ENCODE measurements at regions not wholly inside any gene's neighbourhood (a gene's known extent, or its start where the extent isn't known, plus 50 kb on each side); places are given as distances from the start of the nearest gene placed in this dataset.

- TF ChIP-seq CTCF (IDR thresholded peaks at IDR 0.05; ENCODE audit: insufficient read depth, low read length), result no peak
- TF ChIP-seq POLR2AphosphoS5 (IDR thresholded peaks at IDR 0.05; ENCODE audit: low read depth), result no peak
- no peak for TF ChIP-seq REST (IDR thresholded peaks at IDR 0.05; ENCODE audit: insufficient replicate concordance, low read depth)
- no peak for TF ChIP-seq SPI1 (IDR thresholded peaks at IDR 0.05; ENCODE audit: borderline replicate concordance, low read depth)
- TF ChIP-seq GABPA (IDR thresholded peaks at IDR 0.05; ENCODE audit: low read depth), result no peak
Observed at GRCh38 chr2:226181909-226182308, 617.7 kb downstream of the IRS1 start.
